HepG2 (cell line): ENCODE measurements at regions not wholly inside any gene's neighbourhood (a gene's known extent, or its start where the extent isn't known, plus 50 kb on each side); places are given as distances from the start of the nearest gene placed in this dataset.

Experiments used
- ATAC-seq: fragments of 200-7000 bp; cut with Tn5 transposase; 3 replicates; pipeline ENCODE4 v1.9.1; 2020; ENCODE audit warnings: mild to moderate bottlenecking, moderate library complexity
- BruUV-seq: library from RNA; stranded (reverse); fragments of 400-500 nt; replicated peaks from 2 replicates; lab custom pipeline; 2021; lab: Mats Ljungman, UMichigan
- CTCF ChIA-PET: fragments of 300-600 bp; formaldehyde crosslinking; extraction: SDS; loops from one replicate; lab custom pipeline; 2021; ENCODE audit warnings: low total read pairs, inconsistent platforms, low intra/inter-chr PET ratio; lab: Yijun Ruan, JAX
- POLR2A ChIA-PET: fragments of 350-600 bp; sonication (Branson Sonifier 250); formaldehyde crosslinking; loops from one replicate; lab custom pipeline; 2020; ENCODE audit warnings: antibody characterized with exemption, inconsistent platforms; lab: Yijun Ruan, JAX
- DNase-seq: peaks from one replicate; pipeline ENCODE4 v3.0.0-alpha.2; 2015; ENCODE audit warnings: low spot score
- FAIRE-seq: peaks from 3 replicates; lab custom pipeline; 2011; peaks lifted over from hg19 to GRCh38; lab: Jason Lieb, UNC
- H2AFZ ChIP-seq: one replicate; pipeline ENCODE4 v1.6.1; 2011; ENCODE audit warnings: low read length, inconsistent platforms
- H3K27ac ChIP-seq: fragments of 300-600 bp; 3 replicates; pipeline ENCODE4 v1.8.0; 2011; ENCODE audit warnings: mixed run types, mild to moderate bottlenecking, mixed read lengths, low read length, inconsistent platforms; ENCODE audit not compliant: insufficient read depth; ENCODE audit errors: extremely low read length
- H3K27me3 ChIP-seq, 2 experiments: fragments of 200-600 bp in 1 of 2; 2 replicates in 1 of 2; 3 replicates in 1 of 2; pipeline versions ENCODE4 v1.6.0 to v1.8.0; 2011; ENCODE audit warnings: low read length in 2 of 2, mild to moderate bottlenecking in 2 of 2, moderate library complexity in 2 of 2, inconsistent platforms in 1 of 2; ENCODE audit not compliant: insufficient read depth in 2 of 2, control insufficient read depth in 1 of 2
- H3K36me3 ChIP-seq, 2 experiments: fragments of 200-600 bp in 1 of 2; replicated peaks in 1 of 2; 2 replicates in 1 of 2; 3 replicates in 1 of 2; pipeline versions ENCODE4 v1.5.1 to v1.8.0; 2011; ENCODE audit warnings: low read length in 2 of 2, inconsistent platforms in 1 of 2; ENCODE audit not compliant: insufficient read depth in 2 of 2, control insufficient read depth in 1 of 2
- H3K4me1 ChIP-seq: 2 replicates; pipeline ENCODE4 v1.5.1; 2012; ENCODE audit warnings: low read length, inconsistent platforms; ENCODE audit not compliant: insufficient read depth
- H3K4me2 ChIP-seq: 2 replicates; pipeline ENCODE4 v1.6.0; 2011; ENCODE audit warnings: low read depth, low read length, inconsistent platforms
- H3K4me3 ChIP-seq, 3 experiments: fragments of 200-600 bp in 1 of 3; sonication (generic), shearing (Covaris generic) in 1 of 3; replicated peaks in 1 of 3; 2 replicates each; pipeline ENCODE4 v1.5.1; 2011 to 2016; ENCODE audit warnings: low read length in 3 of 3, inconsistent platforms in 2 of 3, low read depth in 2 of 3, mild to moderate bottlenecking in 2 of 3, control low read depth in 1 of 3, mixed read lengths in 1 of 3; ENCODE audit not compliant: insufficient read depth in 1 of 3
- H3K79me2 ChIP-seq: one replicate; pipeline ENCODE4 v1.6.1; 2011; ENCODE audit warnings: low read length, inconsistent platforms; ENCODE audit not compliant: insufficient read depth
- H3K9ac ChIP-seq: 2 replicates; pipeline ENCODE4 v1.6.0; 2011; ENCODE audit warnings: mild to moderate bottlenecking, low read depth, low read length, inconsistent platforms; ENCODE audit not compliant: insufficient read depth
- H3K9me3 ChIP-seq: 2 replicates; pipeline ENCODE4 v1.5.1; 2012; ENCODE audit warnings: mild to moderate bottlenecking, low read length
- H4K20me1 ChIP-seq: 2 replicates; pipeline ENCODE4 v1.6.0; 2011; ENCODE audit warnings: inconsistent platforms, mild to moderate bottlenecking, low read length, moderate library complexity; ENCODE audit not compliant: insufficient read depth
- ARNTL ChIP-seq: sonication (generic); formaldehyde crosslinking; IDR thresholded peaks from 2 replicates; pipeline ENCODE4 v1.4.0; 2020; ENCODE audit warnings: mild to moderate bottlenecking, missing genetic modification reagents
- EZH2 ChIP-seq: conservative IDR thresholded peaks from 2 replicates; pipeline ENCODE4 v1.6.1; 2012; ENCODE audit warnings: mild to moderate bottlenecking, low read depth, low read length, moderate library complexity
- KIAA2018 ChIP-seq: sonication (generic); formaldehyde crosslinking; IDR thresholded peaks from 2 replicates; pipeline ENCODE4 v1.5.0; 2020; ENCODE audit warnings: mild to moderate bottlenecking, missing genetic modification reagents, borderline replicate concordance
- MTF1 ChIP-seq: sonication (generic); formaldehyde crosslinking; IDR thresholded peaks from 2 replicates; pipeline ENCODE4 v1.5.0; 2020; ENCODE audit warnings: missing genetic modification reagents
- MYNN ChIP-seq: sonication (generic); formaldehyde crosslinking; IDR thresholded peaks from 2 replicates; pipeline ENCODE4 v1.4.0; 2020; ENCODE audit warnings: mild to moderate bottlenecking, low read depth, missing genetic modification reagents
- TIGD3 ChIP-seq: sonication (generic); formaldehyde crosslinking; IDR thresholded peaks from 2 replicates; pipeline ENCODE4 v1.5.1; 2020; ENCODE audit warnings: mild to moderate bottlenecking, missing genetic modification reagents, borderline replicate concordance
- ZFP36L1 ChIP-seq: sonication (generic); formaldehyde crosslinking; IDR thresholded peaks from 2 replicates; pipeline ENCODE4 v1.8.0; 2022; ENCODE audit warnings: mild to moderate bottlenecking, missing genetic modification reagents, moderate library complexity
- ZNF513 ChIP-seq: sonication (generic); formaldehyde crosslinking; conservative IDR thresholded peaks from 2 replicates; pipeline ENCODE4 v1.5.0; 2020; ENCODE audit warnings: missing genetic modification reagents
- ZNF589 ChIP-seq: sonication (generic); formaldehyde crosslinking; conservative IDR thresholded peaks from 2 replicates; pipeline ENCODE4 v1.8.0; 2022; ENCODE audit warnings: mild to moderate bottlenecking, moderate library complexity, missing genetic modification reagents
- WGBS: methylation state at CpG from one replicate; pipeline ENCODE4 v1.1.6; 2017; ENCODE audit warnings: low lambda C conversion rate; 5-methylcytosine and 5-hydroxymethylcytosine counted together
- in situ Hi-C: cut with HindIII; loops from 2 replicates; pipeline ENCODE4 v1.10.0; 2017; ENCODE audit warnings: low pct_unique_long_range_greater_than_20kb; ENCODE audit not compliant: extremely low pct_ligation_motif_present
- intact Hi-C: fragments of 100-400 bp; cut with micrococcal nuclease; formaldehyde crosslinking; loops from one replicate; pipeline ENCODE4 v1.10.0; 2022; ENCODE audit not compliant: unreplicated experiment

GRCh38 chr4:13888112-13888511, 260.6 kb upstream of the BOD1L1 start:
- H3K79me2 ChIP-seq = no peaks in the 10 kb centered on the region
- H4K20me1 ChIP-seq = no peaks in the 10 kb centered on the region
- TF ChIP-seq ZFP36L1 (CRISPR knock-in tag) = no peak
- TF ChIP-seq ARNTL (CRISPR knock-in tag) = no peak
- no peak for TF ChIP-seq EZH2
- no peak for TF ChIP-seq ZNF589
- TF ChIP-seq ZNF513 (CRISPR knock-in tag) = no peak
- no peak for TF ChIP-seq MTF1 (CRISPR knock-in tag)
- no peak for TF ChIP-seq KIAA2018 (CRISPR knock-in tag)
- TF ChIP-seq TIGD3 (CRISPR knock-in tag) = no peak
- TF ChIP-seq MYNN = no peak
- H3K4me3 ChIP-seq = no peak overlapping the region
- intact Hi-C loops = no loop called here
- no peak overlapping the region for H3K9ac ChIP-seq
- in situ Hi-C loops = no loop called here
- FAIRE-seq (no peak), DNase-seq (no peak), ATAC-seq (no peak)
- POLR2A ChIA-PET = no interaction called here
- BruUV-seq = no TSS peak
- no peaks in the 10 kb centered on the region for H3K36me3 ChIP-seq
- no peaks in the 10 kb centered on the region for H3K4me1 ChIP-seq
- H3K27me3 ChIP-seq = no peaks in the 10 kb centered on the region
- H2AFZ ChIP-seq = no peak overlapping the region
- CTCF ChIA-PET = no interaction called here
- no peak overlapping the region for H3K27ac ChIP-seq
- peaks cover 59% of the 10 kb centered on the region for H3K9me3 ChIP-seq
- WGBS = 9% methylated on average over 1 of the region's 1 CpG
- H3K4me2 ChIP-seq = no peak overlapping the region
